CD4-positive, alpha-beta memory T cell (primary cell): ENCODE measurements at regions not wholly inside any gene's neighbourhood (a gene's known extent, or its start where the extent isn't known, plus 50 kb on each side); places are given as distances from the start of the nearest gene placed in this dataset.

Experiments used
- CTCF ChIA-PET: fragments of 350-600 bp; sonication (Branson Sonifier 250); formaldehyde crosslinking; loops from one replicate; lab custom pipeline; 2021; ENCODE audit warnings: inconsistent platforms; ENCODE audit not compliant: partially characterized antibody; lab: Charles Lee
- POLR2A ChIA-PET: fragments of 350-600 bp; sonication (Branson Sonifier 250); formaldehyde crosslinking; loops from one replicate; lab custom pipeline; 2021; ENCODE audit not compliant: partially characterized antibody; lab: Charles Lee
- DNase-seq, 5 donors: peaks; one replicate each; pipeline versions ENCODE4 v3.0.0 to v3.0.0-alpha.2; 2020 to 2022; ENCODE audit warnings: mixed read lengths in 1 of 5
- H3K27ac ChIP-seq: one replicate; pipeline ENCODE4 v1.7.0; 2013; ENCODE audit warnings: low read depth, low read length
- H3K27me3 ChIP-seq: 2 replicates; pipeline ENCODE4 v1.7.0; 2013; ENCODE audit warnings: mild to moderate bottlenecking, low read length, moderate library complexity; ENCODE audit not compliant: insufficient read depth
- H3K36me3 ChIP-seq: 2 replicates; pipeline ENCODE4 v1.7.0; 2013; ENCODE audit warnings: mild to moderate bottlenecking, low read length, moderate library complexity; ENCODE audit not compliant: insufficient read depth
- H3K4me1 ChIP-seq: 2 replicates; pipeline ENCODE4 v1.7.0; 2013; ENCODE audit warnings: mild to moderate bottlenecking, low read length, moderate library complexity; ENCODE audit not compliant: insufficient read depth
- H3K4me3 ChIP-seq, 2 donors: one replicate each; pipeline ENCODE4 v1.7.0; 2013; ENCODE audit warnings: low read length in 2 of 2, mild to moderate bottlenecking in 1 of 2
- H3K9me3 ChIP-seq, 2 donors: one replicate each; pipeline ENCODE4 v1.7.0; 2013; ENCODE audit warnings: low read length in 2 of 2, control low read depth in 1 of 2; ENCODE audit not compliant: control insufficient read depth in 1 of 2
- H3K27ac Mint-ChIP-seq, 7 donors: one replicate each; pipeline ENCODE4 v1.8.0; 2020 to 2021; ENCODE audit warnings: mixed read lengths in 7 of 7, mild to moderate bottlenecking in 6 of 7, inconsistent platforms in 3 of 7, moderate library complexity in 3 of 7
- H3K27me3 Mint-ChIP-seq, 2 donors: one replicate each; pipeline ENCODE4 v1.8.0; 2020 to 2021; ENCODE audit warnings: mixed read lengths in 2 of 2
- H3K36me3 Mint-ChIP-seq, 2 donors: one replicate each; pipeline ENCODE4 v1.8.0; 2020 to 2021; ENCODE audit warnings: mixed read lengths in 2 of 2, inconsistent platforms in 1 of 2, mild to moderate bottlenecking in 1 of 2
- H3K4me1 Mint-ChIP-seq, 4 donors: one replicate each; pipeline ENCODE4 v1.8.0; 2020 to 2021; ENCODE audit warnings: mixed read lengths in 4 of 4, mild to moderate bottlenecking in 1 of 4
- H3K4me3 Mint-ChIP-seq, 8 donors: one replicate each; pipeline ENCODE4 v1.8.0; 2020 to 2021; ENCODE audit warnings: mixed read lengths in 8 of 8, mild to moderate bottlenecking in 7 of 8, moderate library complexity in 6 of 8, inconsistent platforms in 3 of 8
- H3K9me3 Mint-ChIP-seq, 8 donors: one replicate each; pipeline ENCODE4 v1.8.0; 2020 to 2021; ENCODE audit warnings: mixed read lengths in 8 of 8, mild to moderate bottlenecking in 5 of 8, inconsistent platforms in 3 of 8, moderate library complexity in 1 of 8
- intact Hi-C: fragments of 100-400 bp; cut with micrococcal nuclease; formaldehyde crosslinking; loops from one replicate; pipeline ENCODE4 v1.15.1; 2023

GRCh38 chr2:23020659-23021058 is 364.3 kb upstream of the KLHL29 start:
- intact Hi-C loops, result no loop called here
- CTCF ChIA-PET, result no interaction called here
- H3K9me3 ChIP-seq, result no peaks in the 10 kb centered on the region
- no peaks in the 10 kb centered on the region for H3K36me3 Mint-ChIP-seq
- DNase-seq, result no peak
- H3K9me3 Mint-ChIP-seq, result peaks cover 0 to 4% (median 0%) of the 10 kb centered on the region in 8 donors
- no peaks in the 10 kb centered on the region for H3K36me3 ChIP-seq
- no peaks in the 10 kb centered on the region for H3K4me1 ChIP-seq
- H3K27ac Mint-ChIP-seq, result no peak overlapping the region
- no peak overlapping the region for H3K27ac ChIP-seq
- H3K27me3 ChIP-seq, result no peaks in the 10 kb centered on the region
- no peak overlapping the region for H3K4me3 ChIP-seq
- H3K4me1 Mint-ChIP-seq, result no peaks in the 10 kb centered on the region
- POLR2A ChIA-PET, result no interaction called here
- no peak overlapping the region for H3K4me3 Mint-ChIP-seq
- peaks cover 0 to 1% of the 10 kb centered on the region in 2 donors for H3K27me3 Mint-ChIP-seq

GRCh38 chr2:23021311-23022120 is 363.5 kb upstream of the KLHL29 start:
- no peak overlapping the region for H3K27ac Mint-ChIP-seq
- ChIA-PET CTCF (no interaction called here), POLR2A (no interaction called here)
- H3K4me3 Mint-ChIP-seq, result no peak overlapping the region
- peaks cover 0 to 4% (median 0%) of the 10 kb centered on the region in 8 donors for H3K9me3 Mint-ChIP-seq
- Histone ChIP-seq H3K9me3 (no peaks in the 10 kb centered on the region), H3K27me3 (no peaks in the 10 kb centered on the region), H3K36me3 (no peaks in the 10 kb centered on the region), H3K27ac (no peak overlapping the region), H3K4me1 (no peaks in the 10 kb centered on the region), H3K4me3 (no peak overlapping the region)
- intact Hi-C loops, result no loop called here
- H3K4me1 Mint-ChIP-seq, result no peaks in the 10 kb centered on the region
- H3K27me3 Mint-ChIP-seq, result peaks cover 0 to 1% of the 10 kb centered on the region in 2 donors
- no peaks in the 10 kb centered on the region for H3K36me3 Mint-ChIP-seq
- DNase-seq, result no peak

- Mint-ChIP-seq H3K27me3 (peaks cover 1% of the 10 kb centered on the region in 2 donors), H3K27ac (no peak overlapping the region), H3K36me3 (no peaks in the 10 kb centered on the region), H3K4me3 (no peak overlapping the region), H3K4me1 (no peaks in the 10 kb centered on the region), H3K9me3 (peaks cover 0 to 4% (median 0%) of the 10 kb centered on the region in 8 donors)
- Histone ChIP-seq H3K36me3 (no peaks in the 10 kb centered on the region), H3K27me3 (no peaks in the 10 kb centered on the region), H3K9me3 (no peaks in the 10 kb centered on the region), H3K27ac (no peak overlapping the region), H3K4me3 (no peak overlapping the region), H3K4me1 (no peaks in the 10 kb centered on the region)
- POLR2A ChIA-PET, result no interaction called here
- intact Hi-C loops, result no loop called here
- no peak for DNase-seq
- CTCF ChIA-PET, result no interaction called here
Observed at GRCh38 chr2:23023722-23024121, 361.3 kb upstream of the KLHL29 start.

- Mint-ChIP-seq H3K9me3 (peaks cover 0 to 4% (median 0%) of the 10 kb centered on the region in 8 donors), H3K27ac (no peak overlapping the region), H3K27me3 (peaks cover 1 to 4% of the 10 kb centered on the region in 2 donors), H3K4me1 (no peaks in the 10 kb centered on the region), H3K36me3 (no peaks in the 10 kb centered on the region), H3K4me3 (no peak overlapping the region)
- H3K36me3 ChIP-seq, result no peaks in the 10 kb centered on the region
- no peaks in the 10 kb centered on the region for H3K4me1 ChIP-seq
- ChIA-PET CTCF (no interaction called here), POLR2A (no interaction called here)
- no peak for DNase-seq
- H3K27me3 ChIP-seq, result no peaks in the 10 kb centered on the region
- H3K9me3 ChIP-seq, result no peaks in the 10 kb centered on the region
- no peak overlapping the region for H3K4me3 ChIP-seq
- intact Hi-C loops, result no loop called here
- no peak overlapping the region for H3K27ac ChIP-seq
Observed at GRCh38 chr2:23026671-23027070, 358.3 kb upstream of the KLHL29 start.

- H3K4me1 Mint-ChIP-seq, result no peaks in the 10 kb centered on the region
Observed at GRCh38 chr2:23027396-23027795, 357.6 kb upstream of the KLHL29 start.

GRCh38 chr2:23028106-23028505 is 356.9 kb upstream of the KLHL29 start:
- H3K9me3 ChIP-seq, result no peaks in the 10 kb centered on the region
- no peak for DNase-seq
- H3K4me3 ChIP-seq, result no peak overlapping the region
- H3K4me1 ChIP-seq, result no peaks in the 10 kb centered on the region
- POLR2A ChIA-PET, result no interaction called here
- intact Hi-C loops, result no loop called here
- Mint-ChIP-seq H3K4me1 (no peaks in the 10 kb centered on the region), H3K4me3 (no peak overlapping the region), H3K27ac (no peak overlapping the region), H3K9me3 (peaks cover 0 to 2% (median 0%) of the 10 kb centered on the region in 8 donors), H3K36me3 (no peaks in the 10 kb centered on the region), H3K27me3 (peaks cover 1 to 4% of the 10 kb centered on the region in 2 donors)
- H3K36me3 ChIP-seq, result no peaks in the 10 kb centered on the region
- CTCF ChIA-PET, result no interaction called here
- no peak overlapping the region for H3K27ac ChIP-seq
- H3K27me3 ChIP-seq, result no peaks in the 10 kb centered on the region

More at GRCh38 chr2:23027396-23027795, 357.6 kb upstream of the KLHL29 start:
- H3K27me3 ChIP-seq, result no peaks in the 10 kb centered on the region
- intact Hi-C loops, result no loop called here
- Mint-ChIP-seq H3K9me3 (peaks cover 0 to 4% (median 0%) of the 10 kb centered on the region in 8 donors), H3K27ac (no peak overlapping the region), H3K4me3 (no peak overlapping the region), H3K36me3 (no peaks in the 10 kb centered on the region), H3K27me3 (peaks cover 1 to 6% of the 10 kb centered on the region in 2 donors)
- ChIA-PET CTCF (no interaction called here), POLR2A (no interaction called here)
- H3K36me3 ChIP-seq, result no peaks in the 10 kb centered on the region
- no peaks in the 10 kb centered on the region for H3K4me1 ChIP-seq
- no peak overlapping the region for H3K4me3 ChIP-seq
- no peaks in the 10 kb centered on the region for H3K9me3 ChIP-seq
- H3K27ac ChIP-seq, result no peak overlapping the region
- no peak for DNase-seq

GRCh38 chr2:23029111-23029510 is 355.9 kb upstream of the KLHL29 start:
- Mint-ChIP-seq H3K4me3 (no peak overlapping the region), H3K27me3 (peaks cover 1 to 4% of the 10 kb centered on the region in 2 donors), H3K36me3 (no peaks in the 10 kb centered on the region), H3K9me3 (peaks cover 0 to 2% (median 0%) of the 10 kb centered on the region in 8 donors), H3K27ac (no peak overlapping the region), H3K4me1 (no peaks in the 10 kb centered on the region)
- ChIA-PET POLR2A (no interaction called here), CTCF (no interaction called here)
- H3K4me3 ChIP-seq, result no peak overlapping the region
- intact Hi-C loops, result no loop called here
- no peaks in the 10 kb centered on the region for H3K9me3 ChIP-seq
- no peak overlapping the region for H3K27ac ChIP-seq
- DNase-seq, result no peak
- no peaks in the 10 kb centered on the region for H3K27me3 ChIP-seq
- no peaks in the 10 kb centered on the region for H3K4me1 ChIP-seq
- no peaks in the 10 kb centered on the region for H3K36me3 ChIP-seq
